SH-SY5Y (cell line): ENCODE measurements at regions not wholly inside any gene's neighbourhood (a gene's known extent, or its start where the extent isn't known, plus 50 kb on each side); places are given as distances from the start of the nearest gene placed in this dataset.

Experiments
- GATA2 ChIP-seq: IDR thresholded peaks from 2 replicates; pipeline ENCODE4 v1.6.1; 2011; ENCODE audit warnings: mild to moderate bottlenecking, low read depth, low read length
- GATA3 ChIP-seq: IDR thresholded peaks from 2 replicates; pipeline ENCODE4 v1.6.1; 2011; ENCODE audit warnings: low read depth, mild to moderate bottlenecking, low read length, moderate library complexity

DNA sequence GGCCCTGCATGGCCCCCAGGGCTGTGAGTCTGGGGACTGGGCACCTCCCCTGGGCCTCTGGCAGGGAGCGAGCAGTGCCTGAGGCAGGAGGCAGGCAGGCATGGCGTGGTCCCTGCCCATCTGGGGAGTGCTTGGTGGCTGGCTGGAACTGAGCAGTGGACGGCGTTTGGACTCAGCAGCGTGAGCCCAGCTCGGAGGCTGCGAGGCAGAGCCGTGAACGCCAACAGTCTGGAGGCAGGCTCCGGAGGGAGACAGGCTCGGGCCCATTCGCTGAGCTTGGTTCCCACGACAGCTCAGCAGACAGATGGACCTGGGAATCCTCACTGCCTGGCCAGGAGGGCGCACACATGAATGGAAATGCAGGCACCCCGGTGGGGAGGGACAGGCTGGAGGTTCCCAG lies 160.7 kb upstream of the POU3F1 start:
- TF ChIP-seq GATA3 (no peak), GATA2 (no peak)

GRCh38 chr1:38204698-38205097 lies 158.1 kb upstream of the POU3F1 start:
- no peak for TF ChIP-seq GATA2
- no peak for TF ChIP-seq GATA3

DNA sequence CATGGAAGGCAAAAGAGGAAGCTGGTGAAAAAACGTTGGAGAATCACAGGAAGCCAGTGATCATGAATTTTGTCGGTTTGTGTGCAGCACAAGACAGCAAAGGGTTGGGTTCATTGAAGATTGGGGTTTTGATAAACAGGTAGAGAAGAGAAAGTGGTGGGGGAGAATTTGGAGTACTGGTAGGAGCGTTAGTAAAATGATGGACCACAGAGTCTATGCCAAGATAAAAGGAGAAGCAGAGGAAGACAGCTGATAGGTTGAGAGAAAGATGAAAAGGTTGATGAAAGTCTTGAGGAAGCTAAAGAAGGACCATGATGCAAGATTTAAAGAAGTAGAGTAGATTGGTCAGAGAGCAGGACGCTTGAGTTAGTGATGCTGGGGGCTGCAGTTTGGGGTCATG lies 156.8 kb upstream of the POU3F1 start:
- TF ChIP-seq GATA2: no peak
- no peak for TF ChIP-seq GATA3

GRCh38 chr1:38201431-38201830 lies 154.8 kb upstream of the POU3F1 start:
- no peak for TF ChIP-seq GATA3
- no peak for TF ChIP-seq GATA2

DNA sequence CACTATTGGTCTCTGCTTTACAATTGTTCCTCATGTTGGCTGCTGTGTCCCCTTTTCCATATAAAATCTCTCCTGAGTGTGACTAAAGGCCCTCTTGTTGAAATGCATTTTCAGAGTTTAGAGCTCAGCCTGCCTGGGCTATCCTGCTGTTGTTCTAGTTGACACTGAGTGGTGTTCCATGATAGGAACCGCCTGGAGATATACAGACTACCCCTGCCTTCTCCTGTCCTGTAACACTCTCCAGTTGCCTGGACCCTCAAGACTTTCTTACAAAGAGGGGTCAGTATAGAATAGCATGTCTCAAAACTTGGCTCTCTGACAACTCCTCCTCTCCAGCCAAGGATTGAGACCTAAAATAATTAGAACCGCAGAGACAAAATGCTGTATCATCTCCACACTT lies 152.0 kb upstream of the POU3F1 start:
- no peak for TF ChIP-seq GATA3
- TF ChIP-seq GATA2: no peak

GRCh38 chr1:38198099-38198498 lies 151.5 kb upstream of the POU3F1 start:
- no peak for TF ChIP-seq GATA2
- TF ChIP-seq GATA3: no peak

- TF ChIP-seq GATA2 (peak; percentile 93), GATA3 (peak; percentile 70)
Measured at GRCh38 chr1:38197312-38198061, 150.9 kb upstream of the POU3F1 start.

DNA sequence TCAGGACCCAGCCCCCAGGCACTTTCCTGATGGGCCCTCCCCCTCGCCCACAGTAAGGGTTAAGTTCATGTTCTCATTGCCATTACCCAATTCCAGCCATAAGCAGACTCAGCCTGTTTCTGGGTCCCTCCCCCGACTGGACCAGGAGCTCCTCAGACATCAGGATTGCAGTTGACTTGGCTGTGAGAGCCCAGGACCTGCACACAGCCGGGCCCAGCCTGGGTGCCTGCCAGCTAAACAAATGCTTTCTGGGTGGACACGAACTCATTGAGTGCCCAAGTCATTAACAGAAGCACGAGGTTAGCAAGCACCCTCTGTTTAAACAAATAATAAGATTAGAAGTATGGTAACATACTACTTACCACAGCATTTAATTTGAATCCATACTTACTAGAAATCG lies 147.9 kb upstream of the POU3F1 start:
- TF ChIP-seq GATA3 (no peak), GATA2 (no peak)

GRCh38 chr1:38193040-38193439 lies 146.4 kb upstream of the POU3F1 start:
- TF ChIP-seq GATA2: no peak

- no peak for TF ChIP-seq GATA3
- TF ChIP-seq GATA2: no peak
Measured at GRCh38 chr1:38191461-38191860, 144.9 kb upstream of the POU3F1 start.

DNA sequence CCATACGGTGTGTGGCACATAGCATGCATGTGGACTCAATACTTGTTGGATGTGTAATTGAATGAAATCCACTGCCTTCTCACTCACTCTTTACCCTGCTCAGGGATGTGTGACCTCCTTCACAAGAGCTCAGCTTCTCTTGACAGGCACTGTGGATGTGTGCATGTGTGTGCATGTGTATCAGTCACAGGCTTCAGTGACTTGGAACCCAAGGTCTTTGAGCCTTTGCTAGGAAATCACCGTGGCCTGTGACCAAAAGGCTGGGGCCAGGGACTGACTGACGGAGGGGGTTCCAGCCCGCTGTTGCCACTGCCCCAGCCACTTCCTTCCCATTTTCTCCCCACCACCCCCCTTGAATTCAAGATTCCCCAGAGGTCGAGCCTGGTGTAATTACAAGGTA lies 144.4 kb upstream of the POU3F1 start:
- TF ChIP-seq GATA3: no peak
- no peak for TF ChIP-seq GATA2

DNA sequence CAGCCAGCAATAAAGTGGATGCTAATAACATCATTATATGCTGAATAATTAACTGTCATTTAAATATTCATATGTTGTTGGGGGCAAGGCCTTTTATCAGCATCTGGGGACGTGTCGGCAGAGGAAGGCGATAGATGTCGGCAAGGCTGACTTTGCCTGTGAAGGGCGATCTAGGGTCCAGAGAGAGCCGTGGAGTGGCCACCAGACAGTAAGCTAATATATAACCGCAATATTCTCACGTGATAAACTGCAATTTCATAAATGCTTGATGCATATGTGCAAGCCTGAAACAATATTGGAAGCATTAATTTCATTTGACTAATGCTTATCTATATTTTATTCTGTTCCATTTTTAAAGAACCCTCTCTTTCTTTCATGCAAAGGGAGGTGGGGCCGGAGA lies 141.0 kb upstream of the POU3F1 start:
- TF ChIP-seq GATA2 (no peak), GATA3 (no peak)

DNA sequence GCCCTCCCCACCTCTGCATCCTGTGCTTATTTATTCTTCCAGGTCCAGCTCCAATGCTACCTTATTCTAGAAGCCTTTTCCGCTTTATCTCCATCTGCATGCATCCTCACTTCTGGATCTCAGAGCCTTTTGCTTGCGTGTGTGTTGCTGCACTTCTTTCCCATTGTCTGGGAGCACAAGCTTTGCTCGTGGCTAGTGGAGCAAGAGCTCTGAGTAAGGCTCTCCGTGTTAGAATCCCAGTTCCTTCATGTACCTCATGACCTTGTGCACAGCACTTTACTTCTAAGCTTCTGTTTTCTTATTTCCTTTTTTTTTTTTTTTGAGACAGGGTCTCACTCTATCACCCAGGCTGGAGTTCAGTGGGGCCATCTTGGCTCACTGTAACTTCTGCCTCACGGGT lies 140.0 kb upstream of the POU3F1 start:
- TF ChIP-seq GATA3 (no peak), GATA2 (no peak)

DNA sequence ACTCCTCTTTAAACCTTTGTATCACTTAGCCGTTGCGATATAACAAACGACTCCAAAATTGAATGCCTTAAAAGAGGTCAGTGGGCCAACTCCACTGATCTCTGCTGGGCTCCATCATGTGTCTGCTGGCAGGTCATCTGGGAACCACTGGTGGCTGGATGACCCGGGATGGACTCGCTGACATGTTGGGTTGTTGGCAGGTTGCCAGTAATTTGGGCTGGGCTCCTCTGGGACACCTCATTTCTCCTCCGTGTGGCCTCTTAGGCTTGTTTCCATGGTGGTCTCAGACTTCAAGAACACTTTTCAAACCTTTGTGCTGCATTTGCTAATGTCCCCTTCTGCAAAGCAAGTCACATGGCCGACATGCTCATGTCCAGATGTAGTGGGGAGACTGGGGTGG lies 139.3 kb upstream of the POU3F1 start:
- no peak for TF ChIP-seq GATA3
- no peak for TF ChIP-seq GATA2

DNA sequence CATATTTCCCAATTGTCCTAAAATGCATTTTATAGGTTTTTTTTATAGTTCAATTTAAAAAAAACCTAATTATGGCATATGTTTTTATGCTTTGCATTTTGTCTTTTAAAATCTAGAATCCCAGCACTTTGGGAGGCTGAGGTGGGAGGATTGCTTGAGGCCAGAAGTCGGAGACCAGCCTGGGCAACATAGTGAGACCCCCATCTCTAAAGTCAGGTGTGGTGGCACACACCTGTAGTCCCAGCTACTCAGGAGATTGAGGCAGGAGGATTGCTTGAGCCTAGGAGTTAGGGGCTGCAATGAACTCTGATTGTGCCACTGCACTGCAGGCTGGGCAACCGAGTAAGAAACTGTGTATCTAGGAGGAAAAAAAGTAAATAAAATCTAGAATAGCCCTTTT lies 137.2 kb upstream of the POU3F1 start:
- TF ChIP-seq GATA3 (no peak), GATA2 (no peak)

DNA sequence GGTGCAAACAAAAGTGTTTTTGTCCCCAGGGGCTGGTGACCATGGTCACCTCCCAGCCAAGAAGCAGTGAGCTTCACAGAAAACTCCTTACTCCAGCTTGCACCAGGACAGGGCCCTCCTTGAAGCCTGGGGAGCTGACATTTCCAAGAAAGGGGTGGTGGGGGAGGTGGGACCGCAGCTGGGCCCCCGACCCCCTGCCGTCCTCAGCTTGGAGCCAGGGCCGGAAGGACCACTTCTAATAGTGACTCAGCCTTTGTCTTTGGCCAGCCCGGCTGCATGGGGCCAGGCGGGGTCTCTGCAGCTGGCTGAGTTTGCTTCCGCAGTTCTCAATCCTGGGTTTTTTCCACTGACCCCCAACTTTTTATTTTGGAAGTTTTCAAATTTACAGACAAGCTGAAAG lies 136.5 kb upstream of the POU3F1 start:
- TF ChIP-seq GATA2: no peak
- no peak for TF ChIP-seq GATA3

- TF ChIP-seq GATA3 (no peak), GATA2 (no peak)
Measured at GRCh38 chr1:38179483-38179882, 132.9 kb upstream of the POU3F1 start.
